ENCODE measurements at regions not wholly inside any gene's neighbourhood (a gene's known extent, or its start where the extent isn't known, plus 50 kb on each side); places are given as distances from the start of the nearest gene placed in this dataset.

DNA sequence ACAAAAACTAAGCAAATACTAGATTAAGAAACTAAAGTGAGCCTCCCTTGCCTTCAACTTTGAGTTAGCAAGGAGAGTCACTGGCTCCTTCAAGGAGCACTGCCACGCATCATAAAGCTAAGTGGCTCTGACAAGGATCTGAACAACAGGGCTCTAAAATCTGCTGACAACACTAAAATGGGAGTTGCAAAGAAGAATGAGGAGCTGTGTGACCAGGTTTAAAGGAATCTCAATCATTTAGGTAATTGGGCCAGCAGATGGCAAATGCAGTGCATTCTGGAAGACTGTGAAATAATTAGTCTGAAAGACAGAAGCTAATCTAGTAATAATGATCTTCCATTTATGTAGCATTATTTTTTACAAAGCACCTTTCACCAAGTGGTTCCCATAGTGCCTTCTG is 297.0 kb upstream of the TAS2R1 start:
- TF ChIP-seq FOXM1 (IDR thresholded peaks at IDR 0.05; ENCODE audit: borderline replicate concordance) (no peak), BHLHE40 (IDR thresholded peaks at IDR 0.05; ENCODE audit: borderline replicate concordance) (no peak), TARDBP (IDR thresholded peaks at IDR 0.05) (no peak), ELF4 (IDR thresholded peaks at IDR 0.05) (no peak), SUZ12 (IDR thresholded peaks at IDR 0.05) (no peak), SP1 (IDR thresholded peaks at IDR 0.05) (no peak), FOXK2 (IDR thresholded peaks at IDR 0.05) (no peak), HDGF (IDR thresholded peaks at IDR 0.05; ENCODE audit: borderline replicate concordance) (no peak), L3MBTL2 (conservative IDR thresholded peaks at IDR 0.05) (no peak)
- TF ChIP-seq, protein P1, sequence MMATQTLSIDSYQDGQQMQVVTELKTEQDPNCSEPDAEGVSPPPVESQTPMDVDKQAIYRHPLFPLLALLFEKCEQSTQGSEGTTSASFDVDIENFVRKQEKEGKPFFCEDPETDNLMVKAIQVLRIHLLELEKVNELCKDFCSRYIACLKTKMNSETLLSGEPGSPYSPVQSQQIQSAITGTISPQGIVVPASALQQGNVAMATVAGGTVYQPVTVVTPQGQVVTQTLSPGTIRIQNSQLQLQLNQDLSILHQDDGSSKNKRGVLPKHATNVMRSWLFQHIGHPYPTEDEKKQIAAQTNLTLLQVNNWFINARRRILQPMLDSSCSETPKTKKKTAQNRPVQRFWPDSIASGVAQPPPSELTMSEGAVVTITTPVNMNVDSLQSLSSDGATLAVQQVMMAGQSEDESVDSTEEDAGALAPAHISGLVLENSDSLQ (IDR thresholded peaks at IDR 0.05): no peak
